Heart left ventricle (tissue), 13 donors: ENCODE measurements at regions not wholly inside any gene's neighbourhood (a gene's known extent, or its start where the extent isn't known, plus 50 kb on each side); places are given as distances from the start of the nearest gene placed in this dataset.

Experiments
- POLR2A ChIP-seq, 2 donors: fragments of 450-650 bp; IDR thresholded peaks; one replicate each; pipeline ENCODE4 v1.6.1; 2017; ENCODE audit warnings: antibody characterized with exemption in 2 of 2, mild to moderate bottlenecking in 2 of 2, moderate library complexity in 2 of 2
- TF ChIP-seq, protein P1 (sequence below), 12 donors: fragments of 200-600 bp; sonication (generic) in 4 of 12; IDR thresholded peaks; one replicate each; pipeline versions ENCODE4 v1.5.0 to v1.8.0; 2018 to 2022; ENCODE audit warnings: antibody characterized with exemption in 12 of 12, mild to moderate bottlenecking in 5 of 12
- donor health status: ischemic (EF 13 %, LVEDD 7.1; RV severe dilation, severe dysfunction).
- donor health status: DM: no; HTN: yes; CAD: no.
- donor health status: DM: no; HTN: no; CAD: no.
- donor health status: ischemic (EF 25% LVEDD 6.9; RV normal size, moderate dysfunction).
- donor health status: ischemic (EF 25% LVEDD 5.7; RV mildly dilated, moderate dysfunction).
- donor health status: ischemic (EF 35%, LVEDD 5.7; RV mildly dilated, moderate dysfunction).
- donor health status: nonischemic (EF 11% LVEDD 7.7; RV severe dilation, severe dysfunction).
- donor health status: DM: yes; HTN: yes; CAD: no.
- donor health status: PGD.
- donor health status: ischemic (EF 29% LVEDD 5.4; RV normal size, mild dysfunction).
- donor health status: nonischemic (EF 23%, LVEDD 6.1; RV moderate dilation, normal function).

DNA sequence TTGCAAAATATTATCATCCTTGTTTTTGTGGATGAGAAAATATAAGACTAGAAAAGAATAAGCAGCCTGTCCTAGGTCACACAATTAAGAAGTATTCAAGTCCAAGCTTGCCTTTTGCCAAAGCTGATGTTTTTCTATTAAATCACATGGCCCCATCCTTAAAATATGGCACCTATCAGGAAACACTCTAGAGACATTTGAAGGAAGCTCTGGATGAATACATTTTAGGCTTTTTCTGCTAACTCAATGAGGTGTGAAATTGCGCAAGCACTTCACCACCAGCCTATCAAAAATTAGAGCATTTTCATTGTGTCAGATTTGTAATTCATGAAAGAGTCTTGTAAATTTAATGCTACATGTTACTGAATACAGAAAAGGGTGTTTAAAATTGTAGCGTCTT, 251.1 kb upstream of the MAD2L1 start:
- TF ChIP-seq, protein P1, sequence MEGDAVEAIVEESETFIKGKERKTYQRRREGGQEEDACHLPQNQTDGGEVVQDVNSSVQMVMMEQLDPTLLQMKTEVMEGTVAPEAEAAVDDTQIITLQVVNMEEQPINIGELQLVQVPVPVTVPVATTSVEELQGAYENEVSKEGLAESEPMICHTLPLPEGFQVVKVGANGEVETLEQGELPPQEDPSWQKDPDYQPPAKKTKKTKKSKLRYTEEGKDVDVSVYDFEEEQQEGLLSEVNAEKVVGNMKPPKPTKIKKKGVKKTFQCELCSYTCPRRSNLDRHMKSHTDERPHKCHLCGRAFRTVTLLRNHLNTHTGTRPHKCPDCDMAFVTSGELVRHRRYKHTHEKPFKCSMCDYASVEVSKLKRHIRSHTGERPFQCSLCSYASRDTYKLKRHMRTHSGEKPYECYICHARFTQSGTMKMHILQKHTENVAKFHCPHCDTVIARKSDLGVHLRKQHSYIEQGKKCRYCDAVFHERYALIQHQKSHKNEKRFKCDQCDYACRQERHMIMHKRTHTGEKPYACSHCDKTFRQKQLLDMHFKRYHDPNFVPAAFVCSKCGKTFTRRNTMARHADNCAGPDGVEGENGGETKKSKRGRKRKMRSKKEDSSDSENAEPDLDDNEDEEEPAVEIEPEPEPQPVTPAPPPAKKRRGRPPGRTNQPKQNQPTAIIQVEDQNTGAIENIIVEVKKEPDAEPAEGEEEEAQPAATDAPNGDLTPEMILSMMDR (IDR thresholded peaks at IDR 0.05), result no peak
- TF ChIP-seq POLR2A (IDR thresholded peaks at IDR 0.05), result no peak
